ENCODE measurements at regions not wholly inside any gene's neighbourhood (a gene's known extent, or its start where the extent isn't known, plus 50 kb on each side); places are given as distances from the start of the nearest gene placed in this dataset.
"Not testable (repeated sequence)": the region's sequence is repeated elsewhere in the genome, so short reads cannot be mapped to it uniquely, and the experiment has no call there.

GRCh38 chr10:118901906-118902305, 127.6 kb upstream of the NANOS1 start:
- Histone ChIP-seq H3K4me3 (ENCODE audit: severe bottlenecking) (no peak overlapping the region), H3K4me1 (ENCODE audit: insufficient read depth, poor library complexity, severe bottlenecking) (no peaks in the 10 kb centered on the region), H3K27me3 (ENCODE audit: insufficient read depth, poor library complexity, severe bottlenecking) (no peaks in the 10 kb centered on the region), H3K9me3 (ENCODE audit: severe bottlenecking) (no peaks in the 10 kb centered on the region), H3K36me3 (ENCODE audit: low read depth) (no peaks in the 10 kb centered on the region), H3K27ac (ENCODE audit: poor library complexity, severe bottlenecking) (no peak overlapping the region)
- no peak for DNase-seq (ENCODE audit: low spot score)
- no peak for ATAC-seq (ENCODE audit: low read depth)
- TF ChIP-seq CTCF (IDR thresholded peaks at IDR 0.05; ENCODE audit: poor library complexity, severe bottlenecking) = no peak

GRCh38 chr10:118902656-118903055, 126.9 kb upstream of the NANOS1 start:
- not testable (repeated sequence) for ATAC-seq (ENCODE audit: low read depth); H3K4me3 ChIP-seq (ENCODE audit: severe bottlenecking); H3K9me3 ChIP-seq (ENCODE audit: severe bottlenecking); H3K36me3 ChIP-seq (ENCODE audit: low read depth); DNase-seq (ENCODE audit: low spot score); H3K27me3 ChIP-seq (ENCODE audit: insufficient read depth, poor library complexity, severe bottlenecking); H3K4me1 ChIP-seq (ENCODE audit: insufficient read depth, poor library complexity, severe bottlenecking); H3K27ac ChIP-seq (ENCODE audit: poor library complexity, severe bottlenecking)

GRCh38 chr10:118903251-118903650, 126.3 kb upstream of the NANOS1 start:
- no peaks in the 10 kb centered on the region for H3K9me3 ChIP-seq (ENCODE audit: severe bottlenecking)
- no peak overlapping the region for H3K27ac ChIP-seq (ENCODE audit: poor library complexity, severe bottlenecking)
- no peak overlapping the region for H3K4me3 ChIP-seq (ENCODE audit: severe bottlenecking)
- TF ChIP-seq CTCF (IDR thresholded peaks at IDR 0.05; ENCODE audit: poor library complexity, severe bottlenecking) = no peak
- ATAC-seq (ENCODE audit: low read depth) (no peak), DNase-seq (ENCODE audit: low spot score) (no peak)
- no peaks in the 10 kb centered on the region for H3K27me3 ChIP-seq (ENCODE audit: insufficient read depth, poor library complexity, severe bottlenecking)
- H3K4me1 ChIP-seq (ENCODE audit: insufficient read depth, poor library complexity, severe bottlenecking) = no peaks in the 10 kb centered on the region
- no peaks in the 10 kb centered on the region for H3K36me3 ChIP-seq (ENCODE audit: low read depth)

- DNase-seq (ENCODE audit: low spot score) (no peak), ATAC-seq (ENCODE audit: low read depth) (no peak)
- no peaks in the 10 kb centered on the region for H3K36me3 ChIP-seq (ENCODE audit: low read depth)
Measured at GRCh38 chr10:118903691-118904090, 125.8 kb upstream of the NANOS1 start.

GRCh38 chr10:118904286-118904685, 125.2 kb upstream of the NANOS1 start:
- Histone ChIP-seq H3K4me1 (ENCODE audit: insufficient read depth, poor library complexity, severe bottlenecking) (no peaks in the 10 kb centered on the region), H3K27ac (ENCODE audit: poor library complexity, severe bottlenecking) (no peak overlapping the region)
- no peak for DNase-seq (ENCODE audit: low spot score)

More at GRCh38 chr10:118903691-118904090, 125.8 kb upstream of the NANOS1 start:
- Histone ChIP-seq H3K4me3 (ENCODE audit: severe bottlenecking) (no peak overlapping the region), H3K9me3 (ENCODE audit: severe bottlenecking) (no peaks in the 10 kb centered on the region), H3K4me1 (ENCODE audit: insufficient read depth, poor library complexity, severe bottlenecking) (no peaks in the 10 kb centered on the region), H3K27ac (ENCODE audit: poor library complexity, severe bottlenecking) (no peak overlapping the region), H3K27me3 (ENCODE audit: insufficient read depth, poor library complexity, severe bottlenecking) (no peaks in the 10 kb centered on the region)
- no peak for TF ChIP-seq CTCF (IDR thresholded peaks at IDR 0.05; ENCODE audit: poor library complexity, severe bottlenecking)

More at GRCh38 chr10:118904286-118904685, 125.2 kb upstream of the NANOS1 start:
- no peaks in the 10 kb centered on the region for H3K9me3 ChIP-seq (ENCODE audit: severe bottlenecking)
- H3K4me3 ChIP-seq (ENCODE audit: severe bottlenecking) = no peak overlapping the region
- ATAC-seq (ENCODE audit: low read depth) = no peak
- TF ChIP-seq CTCF (IDR thresholded peaks at IDR 0.05; ENCODE audit: poor library complexity, severe bottlenecking) = no peak
- no peaks in the 10 kb centered on the region for H3K36me3 ChIP-seq (ENCODE audit: low read depth)
- H3K27me3 ChIP-seq (ENCODE audit: insufficient read depth, poor library complexity, severe bottlenecking) = no peaks in the 10 kb centered on the region

All from RWPE2 (cell line).